ENCODE measurements at regions not wholly inside any gene's neighbourhood (a gene's known extent, or its start where the extent isn't known, plus 50 kb on each side); places are given as distances from the start of the nearest gene placed in this dataset.

- TF ChIP-seq CTCF (IDR thresholded peaks at IDR 0.05) (no peak), POLR2A (IDR thresholded peaks at IDR 0.05) (no peak)
- H3K9me3 ChIP-seq: no peaks in the 10 kb centered on the region
- no peak for ATAC-seq
These were observed 494.2 kb upstream of the FSTL5 start for GRCh38 chr4:162657966-162658365.

GRCh38 chr4:162650166-162650565 is 486.4 kb upstream of the FSTL5 start:
- ATAC-seq (no peak), DNase-seq (no peak)
- Histone ChIP-seq H3K9me3 (peaks cover 0 to 4% (median 0%) of the 10 kb centered on the region in 12 donors), H3K36me3 (no peaks in the 10 kb centered on the region), H3K27ac (no peak overlapping the region), H3K27me3 (no peaks in the 10 kb centered on the region), H3K4me3 (no peak overlapping the region), H3K4me1 (no peaks in the 10 kb centered on the region)
- 80 to 84% (median 82%) methylated on average over 1 of the region's 1 CpG for WGBS, 4 donors
- TF ChIP-seq POLR2A (IDR thresholded peaks at IDR 0.05) (no peak), CTCF (IDR thresholded peaks at IDR 0.05) (no peak)
- intact Hi-C loops (cut with DNase I): no loop called here

More at GRCh38 chr4:162657966-162658365, 494.2 kb upstream of the FSTL5 start:
- Histone ChIP-seq H3K4me1 (no peaks in the 10 kb centered on the region), H3K4me3 (no peak overlapping the region), H3K27me3 (no peaks in the 10 kb centered on the region), H3K36me3 (no peaks in the 10 kb centered on the region), H3K27ac (no peak overlapping the region)
- 92 to 100% (median 95%) methylated on average over 1 of the region's 1 CpG for WGBS, 4 donors
- no peak for DNase-seq
- intact Hi-C loops (cut with DNase I): no loop called here

- no peak overlapping the region for H3K27ac ChIP-seq
- TF ChIP-seq CTCF (IDR thresholded peaks at IDR 0.05): peak in 11 of 12 donors; percentile 26 to 60 (median 49)
- no peak for TF ChIP-seq POLR2A (IDR thresholded peaks at IDR 0.05)
- H3K36me3 ChIP-seq: no peaks in the 10 kb centered on the region
- no peaks in the 10 kb centered on the region for H3K27me3 ChIP-seq
- intact Hi-C loops (cut with DNase I): loop anchor here in 9 of 10 donors (2.0 to 10.0 kb wide), 7 partner anchors 389 to 899 kb away; partner anchors contain the start of gene NPY1R (in 6 of the 9)
- no peaks in the 10 kb centered on the region for H3K4me1 ChIP-seq
- ATAC-seq (peak in 2 of 4 donors; percentile 50 to 59), DNase-seq (no peak)
- peaks cover 0 to 4% (median 0%) of the 10 kb centered on the region in 12 donors for H3K9me3 ChIP-seq
- no peak overlapping the region for H3K4me3 ChIP-seq
- WGBS, 4 donors: 36 to 41% (median 39%) methylated on average over 4 of the region's 4 CpGs
These were observed 481.6 kb upstream of the FSTL5 start for GRCh38 chr4:162645381-162645780.

- H3K36me3 ChIP-seq: no peaks in the 10 kb centered on the region
- H3K27me3 ChIP-seq: no peaks in the 10 kb centered on the region
- 12 to 65% (median 55%) methylated on average over 1 of the region's 1 CpG for WGBS, 4 donors
- H3K27ac ChIP-seq: no peak overlapping the region
- intact Hi-C loops (cut with DNase I): loop anchor here in 7 of 10 donors (2.0 to 10.0 kb wide), 7 partner anchors 390 to 900 kb away; partner anchors contain the start of gene NPY1R (in 3 of the 7)
- ATAC-seq (no peak), DNase-seq (no peak)
- H3K4me1 ChIP-seq: no peaks in the 10 kb centered on the region
- H3K4me3 ChIP-seq: no peak overlapping the region
- TF ChIP-seq POLR2A (IDR thresholded peaks at IDR 0.05): no peak
- no peak for TF ChIP-seq CTCF (IDR thresholded peaks at IDR 0.05)
- H3K9me3 ChIP-seq: peaks cover 0 to 3% (median 0%) of the 10 kb centered on the region in 12 donors
These were observed 480.5 kb upstream of the FSTL5 start for GRCh38 chr4:162644346-162644745.
